Activated CD4-positive, alpha-beta T cell treated with anti-CD3 and anti-CD28 coated beads for 4 hours (primary cell): ENCODE measurements at regions not wholly inside any gene's neighbourhood (a gene's known extent, or its start where the extent isn't known, plus 50 kb on each side); places are given as distances from the start of the nearest gene placed in this dataset.
"Not testable (repeated sequence)": the region's sequence is repeated elsewhere in the genome, so short reads cannot be mapped to it uniquely, and the experiment has no call there.

Experiments used
- DNase-seq, 2 donors: peaks; one replicate each; pipeline ENCODE4 v3.0.0-alpha.2; 2020

DNA sequence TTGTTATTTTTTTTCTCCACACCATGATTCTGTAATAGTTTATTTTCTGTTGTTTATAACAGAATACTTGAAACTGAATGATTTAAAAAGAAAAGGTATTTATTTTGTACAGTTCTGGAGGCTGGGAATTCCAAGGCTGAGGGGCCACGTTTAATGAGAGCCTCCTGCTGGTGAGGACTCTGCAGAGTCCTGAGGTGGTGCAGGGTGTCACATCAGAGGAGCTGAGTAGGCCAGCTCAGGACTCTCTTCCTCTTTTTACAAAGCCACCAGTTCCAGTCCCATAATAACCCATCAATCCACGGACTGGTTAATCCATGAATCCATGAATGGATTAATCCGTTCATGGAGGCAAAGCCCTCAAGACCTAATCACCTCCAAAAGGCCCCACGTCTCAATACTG, 71.6 kb downstream of the TFAP2A start:
- no peak for DNase-seq

- DNase-seq = no peak
Measured at GRCh38 chr6:10341605-10342004, 73.3 kb downstream of the TFAP2A start.

DNA sequence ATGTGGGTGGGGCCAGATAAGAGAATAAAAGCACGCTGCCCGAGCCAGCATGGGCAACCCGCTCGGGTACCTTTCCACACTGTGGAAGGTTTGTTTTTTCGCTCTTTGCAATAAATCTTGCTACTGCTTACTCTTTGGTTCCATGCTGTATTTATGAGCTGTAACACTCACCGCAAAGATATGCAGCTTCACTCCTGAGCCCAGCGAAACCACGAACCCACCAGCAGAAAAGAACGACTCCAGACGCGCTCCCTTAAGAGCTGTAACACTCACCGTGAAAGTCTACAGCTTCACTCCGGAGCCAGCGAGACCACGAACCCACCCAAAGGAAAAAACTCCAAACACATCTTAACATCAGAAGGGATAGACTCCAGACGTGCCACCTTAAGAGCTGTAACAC, 76.7 kb downstream of the TFAP2A start:
- DNase-seq = no peak

- DNase-seq = not testable (repeated sequence)
Measured at GRCh38 chr6:10337376-10337775, 77.5 kb downstream of the TFAP2A start.

DNA sequence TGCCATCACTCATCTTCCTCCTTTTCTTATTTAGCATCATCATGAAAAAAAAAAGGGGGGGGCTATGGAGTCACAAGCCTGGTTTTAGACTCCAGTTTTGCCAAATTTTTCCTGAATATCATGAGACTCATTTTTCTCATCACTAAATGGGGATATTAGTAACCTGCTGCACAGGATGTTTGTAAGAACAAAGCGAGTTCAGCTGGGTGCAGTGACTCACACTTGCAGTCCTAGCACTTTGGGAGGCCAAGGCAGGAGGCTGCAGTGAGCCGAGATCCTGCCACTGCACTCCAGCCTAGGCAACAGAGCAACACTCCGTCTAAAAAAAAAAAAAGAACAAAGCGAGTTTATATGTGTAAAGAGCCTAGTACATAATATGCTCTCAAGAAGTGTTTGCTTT, 82.8 kb downstream of the TFAP2A start:
- no peak for DNase-seq

- no peak for DNase-seq
Measured at GRCh38 chr6:10331334-10331968, 83.4 kb downstream of the TFAP2A start.

GRCh38 chr6:10330515-10330914, 84.4 kb downstream of the TFAP2A start:
- DNase-seq = no peak

DNA sequence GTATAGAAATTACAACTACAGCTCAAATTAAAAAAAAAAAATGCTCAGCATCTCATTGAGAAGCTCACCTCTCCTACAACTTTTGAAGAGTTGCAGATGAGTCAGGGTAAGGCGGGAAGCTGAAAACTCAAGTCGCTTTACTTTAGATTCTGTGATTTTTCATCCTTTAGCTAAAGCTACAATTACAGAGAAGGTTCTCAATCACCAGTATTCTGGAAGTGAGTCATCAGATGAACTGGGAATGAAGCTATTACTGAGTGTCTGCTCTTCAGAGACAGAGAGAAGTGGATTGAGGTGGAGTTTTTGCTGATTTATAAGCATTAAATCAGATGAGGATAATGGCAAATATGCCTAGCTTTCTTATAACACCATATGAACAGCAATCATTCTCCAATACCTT, 91.9 kb downstream of the TFAP2A start:
- DNase-seq = no peak

DNA sequence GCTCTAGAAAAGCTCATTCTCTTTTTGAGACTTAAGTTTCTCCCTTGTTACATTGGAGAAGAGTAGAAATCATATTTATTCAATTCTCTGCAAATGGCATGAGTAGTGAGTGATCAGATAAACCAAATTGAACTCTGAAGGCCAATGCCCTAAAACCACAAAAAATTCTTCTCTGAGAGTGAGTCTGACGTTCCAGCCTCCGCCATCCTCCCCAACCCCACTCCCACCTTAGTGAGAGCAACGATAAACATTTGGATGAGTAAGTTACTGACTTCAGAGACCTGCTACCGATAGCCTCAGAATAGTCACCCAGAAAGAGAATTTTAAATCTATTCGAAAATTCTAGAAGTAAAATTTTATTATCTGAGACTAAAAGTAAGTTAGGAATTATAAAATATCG, 94.6 kb downstream of the TFAP2A start:
- DNase-seq = no peak

DNA sequence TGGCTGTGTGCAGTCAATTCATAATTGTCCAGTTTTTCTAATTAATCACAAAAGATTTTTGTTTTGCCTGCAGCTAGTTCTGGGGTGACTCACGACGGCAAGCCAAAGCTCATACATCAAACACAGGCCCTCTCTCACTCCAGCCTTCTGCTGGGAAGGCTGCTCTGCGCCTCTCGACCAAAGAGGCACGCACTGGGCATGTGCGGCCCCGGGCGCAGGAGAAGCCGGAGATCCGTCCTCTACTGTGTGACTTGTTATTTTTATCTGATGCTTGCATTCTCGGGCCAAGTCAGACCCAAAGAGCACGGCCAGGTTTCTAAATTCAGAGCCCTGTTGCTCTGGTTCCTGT, 98.5 kb downstream of the TFAP2A start:
- no peak for DNase-seq

DNA sequence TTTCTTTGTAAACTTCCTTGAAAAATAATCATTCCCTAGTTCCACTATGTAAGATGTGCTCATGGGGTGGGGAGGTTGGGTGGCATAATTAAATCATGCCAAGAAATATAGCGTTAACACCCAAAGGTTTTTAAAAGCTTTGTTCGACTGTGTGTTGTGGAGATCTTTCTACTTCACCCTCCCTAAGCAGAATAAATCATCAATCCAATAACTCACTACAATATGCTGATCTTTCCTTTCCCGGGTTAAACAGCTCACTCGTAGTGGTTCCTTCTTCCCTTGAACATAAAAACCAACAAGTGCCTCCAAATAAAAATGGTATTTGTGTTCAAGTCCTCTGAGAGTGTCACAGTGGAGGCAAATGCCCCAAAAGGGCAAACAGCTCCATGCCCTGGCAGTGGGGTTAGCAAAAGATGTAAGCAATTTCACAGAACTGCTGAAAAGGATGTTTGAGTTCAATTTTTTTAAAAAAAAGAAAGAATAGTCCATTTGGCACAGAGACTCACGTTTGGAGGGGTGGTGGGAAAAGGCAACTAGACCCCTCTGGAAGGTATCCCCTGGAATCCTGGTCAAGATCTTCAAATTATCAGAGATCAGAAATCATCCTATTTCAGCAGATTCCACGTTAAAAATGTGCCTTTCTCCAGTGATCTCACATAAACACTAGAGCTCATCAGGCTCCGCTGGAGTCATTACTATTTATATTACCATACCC, 99.1 kb downstream of the TFAP2A start:
- DNase-seq = no peak

DNA sequence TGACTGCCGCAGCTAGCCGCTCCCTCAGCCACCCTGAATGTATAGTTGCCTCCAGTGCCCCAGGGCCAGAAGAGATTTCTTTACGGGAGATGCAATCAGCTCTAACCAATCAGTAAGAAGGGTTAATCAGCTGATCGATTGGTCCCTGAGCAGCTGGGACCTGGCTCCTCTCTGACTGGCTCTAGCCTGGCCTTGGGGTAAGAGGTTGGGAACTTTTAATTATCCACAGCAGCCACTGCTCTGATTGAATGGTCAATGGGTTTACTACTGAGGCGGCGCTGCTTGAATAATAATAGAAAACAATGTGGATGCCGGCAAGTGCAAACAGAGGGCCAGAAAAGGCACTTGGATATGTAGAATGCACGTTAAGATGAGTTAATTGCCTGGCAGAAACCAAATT, 99.8 kb downstream of the TFAP2A start:
- DNase-seq = no peak

- no peak for DNase-seq
Measured at GRCh38 chr6:10314163-10314955, 100.5 kb downstream of the TFAP2A start.

DNA sequence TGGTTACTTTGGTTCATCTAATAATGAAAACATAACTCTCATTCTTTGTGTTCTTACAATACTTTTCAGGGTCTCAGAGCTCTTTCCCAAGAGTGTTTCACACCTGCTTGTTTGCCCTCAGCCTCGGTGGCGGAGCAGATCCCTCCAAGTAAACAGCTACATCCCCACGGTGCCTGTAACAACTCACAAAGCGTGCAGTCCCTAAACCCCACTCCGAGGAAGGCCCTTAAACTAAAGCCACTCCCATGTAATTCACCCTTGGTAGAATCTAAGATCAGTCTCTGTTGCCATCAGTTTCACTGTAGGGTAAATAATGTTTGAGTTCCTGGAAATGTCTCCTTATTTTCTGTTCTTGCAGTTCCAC, 101.1 kb downstream of the TFAP2A start:
- no peak for DNase-seq

GRCh38 chr6:10312445-10312844, 102.4 kb downstream of the TFAP2A start:
- no peak for DNase-seq

GRCh38 chr6:10311546-10312405, 103.1 kb downstream of the TFAP2A start:
- DNase-seq = not testable (repeated sequence)

DNA sequence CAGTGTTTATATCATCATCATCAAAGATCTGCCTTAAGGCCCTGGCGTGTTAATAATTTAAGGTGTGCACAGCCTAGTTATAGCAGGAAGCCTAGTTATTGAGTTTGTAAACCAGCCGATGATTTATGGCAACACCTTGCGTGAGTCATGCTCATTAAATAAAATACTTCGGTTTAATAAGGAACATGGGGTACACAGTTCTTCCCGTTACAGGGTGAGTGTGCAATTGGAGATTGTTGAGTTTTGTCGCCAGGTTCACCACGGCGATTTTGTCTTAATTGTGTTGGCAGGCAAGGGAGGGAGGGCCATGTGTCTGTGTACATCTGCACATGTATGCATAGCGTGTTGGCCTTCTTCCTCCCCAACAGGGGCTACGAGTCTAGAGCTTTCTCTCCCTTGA, 104.0 kb downstream of the TFAP2A start:
- no peak for DNase-seq

DNA sequence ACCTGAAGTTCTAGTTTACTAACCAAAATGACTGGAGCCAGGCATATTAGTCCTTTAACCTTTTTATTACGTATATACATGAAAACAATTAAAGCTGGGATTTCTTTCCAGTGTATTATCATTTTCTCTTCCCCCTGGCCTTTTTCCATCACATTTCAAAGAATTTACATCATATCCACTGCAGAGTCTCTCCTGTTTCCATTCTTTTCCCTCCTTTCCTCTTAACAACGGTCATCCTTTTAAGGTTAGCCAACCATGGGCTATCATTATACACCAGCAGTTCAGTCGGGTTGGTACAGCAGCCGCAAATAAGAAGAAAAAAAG, 104.6 kb downstream of the TFAP2A start:
- DNase-seq = no peak

DNA sequence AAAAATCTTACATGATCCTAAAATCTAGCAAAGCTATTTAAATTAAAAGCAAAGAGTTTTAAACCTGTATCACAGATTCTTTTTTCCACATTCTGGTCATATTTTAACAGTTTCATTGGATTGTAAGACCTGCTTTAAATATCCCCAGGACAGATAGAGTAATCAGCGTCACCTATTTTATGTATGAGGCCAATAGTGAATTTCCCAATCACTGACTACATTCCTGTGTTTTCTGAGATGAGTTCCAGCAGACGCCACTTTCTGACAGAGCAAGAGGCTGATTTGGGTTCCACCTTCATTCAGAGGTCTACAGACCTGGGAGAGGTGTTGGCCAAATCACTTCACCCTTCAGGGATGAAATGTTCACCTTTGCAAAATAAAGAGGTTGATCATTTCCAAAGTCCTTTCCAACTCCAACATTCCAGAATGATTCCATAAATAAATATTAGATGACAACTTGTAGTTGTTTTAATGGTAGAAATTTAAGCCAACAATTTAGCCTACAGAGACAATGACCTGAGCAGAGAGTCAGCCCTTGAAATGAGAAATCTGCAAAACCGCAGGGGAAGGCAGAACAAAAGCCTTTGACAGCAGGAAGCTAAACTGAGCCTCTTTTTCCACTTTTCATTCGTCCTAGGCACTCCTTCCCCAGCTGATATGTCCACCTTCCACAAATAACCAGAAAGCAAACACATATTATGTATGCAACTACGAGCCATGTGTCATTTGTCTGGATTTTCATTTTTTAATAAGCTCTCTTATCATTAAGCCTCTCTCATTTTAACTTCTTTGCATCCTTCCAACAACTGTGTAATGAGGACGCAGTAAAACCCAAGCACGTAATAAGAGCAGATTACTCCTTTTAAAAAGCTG, 105.2 kb downstream of the TFAP2A start:
- no peak for DNase-seq

DNA sequence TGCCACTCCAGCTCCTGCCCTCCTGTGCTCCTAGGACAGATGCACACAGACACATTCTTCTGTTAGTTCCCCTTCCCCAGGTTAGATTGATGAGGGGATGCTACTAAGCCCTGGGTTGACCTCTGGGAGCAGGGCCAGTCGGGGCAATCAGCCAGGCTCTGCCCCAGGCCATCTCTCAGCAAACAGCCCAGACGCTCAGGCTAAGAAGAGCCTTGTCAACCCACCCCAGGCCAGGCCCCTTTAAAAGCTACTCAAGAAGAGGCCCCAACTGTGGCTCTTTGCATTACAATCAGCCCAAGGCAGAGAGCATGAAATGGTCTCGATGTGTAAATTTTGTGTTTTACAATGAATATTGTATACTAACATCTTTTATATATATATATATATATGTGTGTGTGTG, 107.4 kb downstream of the TFAP2A start:
- DNase-seq = no peak

DNA sequence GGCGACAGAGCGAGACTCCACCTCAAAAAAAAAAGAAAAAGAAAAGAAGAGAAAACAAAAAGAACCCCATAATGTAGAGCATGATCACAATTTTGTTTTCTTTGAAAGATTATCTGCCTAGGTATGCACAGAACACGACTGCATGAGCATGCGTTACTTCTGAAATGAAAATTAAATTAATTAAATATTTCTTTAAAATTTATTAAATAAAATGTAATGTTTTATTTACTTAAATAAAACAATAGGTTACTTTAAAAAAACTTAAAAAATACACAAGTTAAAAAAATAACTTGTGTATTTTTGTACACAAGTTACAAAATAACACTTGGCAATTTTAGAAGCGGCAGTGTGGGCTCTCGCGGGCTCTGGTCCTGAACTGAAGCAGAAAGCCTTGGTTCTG, 107.8 kb downstream of the TFAP2A start:
- DNase-seq = no peak

DNA sequence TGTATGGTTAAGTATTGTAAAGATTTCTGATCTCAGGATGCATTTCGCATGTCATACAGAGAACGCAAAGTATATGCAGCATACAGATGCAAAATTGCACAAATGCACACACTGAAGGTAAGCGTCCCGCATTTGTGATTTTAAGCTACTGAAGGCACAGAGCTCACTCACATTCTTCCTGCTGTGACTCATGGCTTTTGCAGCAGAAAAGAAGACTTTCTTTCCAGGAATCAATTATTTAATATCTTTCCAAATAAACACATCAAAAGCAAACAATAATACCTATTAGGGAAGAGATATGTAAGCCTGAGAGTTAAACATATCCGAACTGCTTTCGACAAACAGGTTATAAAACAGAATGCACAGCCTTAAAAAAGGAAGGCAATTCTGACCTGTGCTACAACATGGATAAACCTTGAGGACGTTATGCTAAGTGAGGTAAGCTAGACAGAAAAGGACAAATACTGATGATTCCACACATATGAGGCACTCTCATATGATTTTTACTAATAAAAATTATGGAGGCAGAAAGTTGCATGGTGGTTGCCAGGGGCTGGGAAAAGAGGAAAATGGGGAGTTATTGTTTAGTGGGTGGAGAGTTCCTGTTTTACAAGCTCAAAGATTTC, 109.0 kb downstream of the TFAP2A start:
- no peak for DNase-seq
